ENCODE measurements at regions not wholly inside any gene's neighbourhood (a gene's known extent, or its start where the extent isn't known, plus 50 kb on each side); places are given as distances from the start of the nearest gene placed in this dataset.
"Not testable (repeated sequence)": the region's sequence is repeated elsewhere in the genome, so short reads cannot be mapped to it uniquely, and the experiment has no call there.

DNA sequence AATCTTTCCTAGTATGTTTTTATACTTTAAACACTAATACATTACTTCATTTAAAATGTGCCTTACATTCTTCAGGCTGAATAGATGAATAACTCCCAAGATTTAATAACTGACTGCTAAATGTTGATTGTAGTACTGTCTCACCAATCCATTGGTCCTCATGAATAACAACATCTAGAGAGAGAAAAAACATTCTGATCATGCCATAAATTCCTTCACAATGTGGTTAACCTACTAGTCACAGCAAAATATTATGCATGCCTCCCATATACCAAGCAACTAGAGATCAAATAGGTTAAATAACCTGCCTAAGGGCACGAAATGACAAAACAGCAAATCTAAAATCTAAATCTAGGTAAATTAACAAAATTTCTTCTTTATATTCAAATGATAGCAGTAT lies 66.2 kb downstream of the SYT15 start:
- H3K27me3 Mint-ChIP-seq (ENCODE audit: insufficient read depth): not testable (repeated sequence)
- no CpG with 5 or more reads among the region's 1 CpG for WGBS, 2 experiments (ENCODE audit: insufficient coverage in 1 of 2, insufficient read length in 1 of 2)

DNA sequence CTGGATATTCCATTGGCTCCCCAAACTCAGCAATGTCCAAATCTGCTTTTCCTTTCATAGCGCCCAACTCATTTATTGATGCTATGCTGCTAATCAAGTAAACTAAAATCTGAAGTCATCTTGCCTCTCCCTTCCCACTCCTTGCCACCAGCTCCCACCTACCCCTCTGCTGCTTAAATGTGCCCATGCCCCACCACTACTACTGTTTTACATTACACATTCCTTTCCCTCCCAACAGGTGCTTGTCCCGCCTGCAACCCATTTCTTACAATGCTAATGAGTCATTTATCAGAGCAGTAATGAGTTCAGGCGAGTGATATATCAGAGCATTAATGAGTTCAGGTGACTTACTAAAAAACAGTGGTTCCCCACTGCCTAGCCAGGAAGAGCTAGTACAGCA lies 67.2 kb downstream of the SYT15 start:
- H3K4me3 ChIP-seq (ENCODE audit: low read length); H3K27me3 Mint-ChIP-seq (ENCODE audit: insufficient read depth); H3K36me3 ChIP-seq (ENCODE audit: control insufficient read depth, insufficient read depth, low read length); H3K4me1 ChIP-seq (ENCODE audit: control insufficient read depth, insufficient read depth, low read length); DNase-seq; H3K27ac Mint-ChIP-seq; H3K9me3 Mint-ChIP-seq; H3K27me3 ChIP-seq (ENCODE audit: control insufficient read depth, insufficient read depth, low read length, poor library complexity, severe bottlenecking); H3K36me3 Mint-ChIP-seq (ENCODE audit: low read depth); H3K9ac ChIP-seq (ENCODE audit: extremely low read depth, low read length, poor library complexity, severe bottlenecking); H3K9me3 ChIP-seq (ENCODE audit: control insufficient read depth, low read length); H3K4me3 Mint-ChIP-seq; H3K27ac ChIP-seq (ENCODE audit: low read depth, low read length); H3K4me1 Mint-ChIP-seq: not testable (repeated sequence)
- 71% methylated on average over 2 of the region's 3 CpGs; no CpG with 5 or more reads in 1 of the 2 experiments for WGBS, 2 experiments (ENCODE audit: insufficient coverage in 1 of 2, insufficient read length in 1 of 2)

More for the DNA sequence above, 66.2 kb downstream of the SYT15 start:
- DNase-seq; H3K27ac ChIP-seq (ENCODE audit: low read depth, low read length); H3K9me3 Mint-ChIP-seq; H3K4me3 Mint-ChIP-seq; H3K4me1 Mint-ChIP-seq; H3K4me1 ChIP-seq (ENCODE audit: control insufficient read depth, insufficient read depth, low read length); H3K9me3 ChIP-seq (ENCODE audit: control insufficient read depth, low read length); H3K9ac ChIP-seq (ENCODE audit: extremely low read depth, low read length, poor library complexity, severe bottlenecking); H3K36me3 Mint-ChIP-seq (ENCODE audit: low read depth); H3K4me3 ChIP-seq (ENCODE audit: low read length); H3K36me3 ChIP-seq (ENCODE audit: control insufficient read depth, insufficient read depth, low read length); H3K27ac Mint-ChIP-seq; H3K27me3 ChIP-seq (ENCODE audit: control insufficient read depth, insufficient read depth, low read length, poor library complexity, severe bottlenecking): not testable (repeated sequence)

DNA sequence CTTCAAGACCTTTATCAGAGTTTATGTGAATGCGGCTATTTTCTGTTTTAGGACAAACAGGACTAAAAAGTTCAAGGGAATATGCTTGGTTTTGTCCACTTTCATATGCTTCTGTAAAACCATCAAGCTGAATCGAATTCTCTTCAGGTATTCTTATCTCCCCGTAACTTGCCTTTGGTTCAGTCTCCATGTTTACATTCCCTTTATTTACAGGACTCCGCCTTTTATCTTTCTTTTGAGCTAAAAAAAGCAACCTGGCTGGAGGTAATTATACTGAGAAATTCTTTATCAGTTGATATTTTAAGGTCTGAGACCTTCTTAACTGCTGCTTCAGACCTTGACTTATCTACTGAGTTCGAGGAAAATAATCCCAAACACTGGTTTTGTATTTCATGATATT lies 72.0 kb downstream of the SYT15 start:
- H3K9me3 ChIP-seq (ENCODE audit: control insufficient read depth, low read length); H3K4me3 Mint-ChIP-seq; H3K9me3 Mint-ChIP-seq; H3K27ac Mint-ChIP-seq; H3K4me3 ChIP-seq (ENCODE audit: low read length); H3K27me3 Mint-ChIP-seq (ENCODE audit: insufficient read depth); H3K27me3 ChIP-seq (ENCODE audit: control insufficient read depth, insufficient read depth, low read length, poor library complexity, severe bottlenecking); H3K27ac ChIP-seq (ENCODE audit: low read depth, low read length); H3K4me1 Mint-ChIP-seq; H3K36me3 Mint-ChIP-seq (ENCODE audit: low read depth); H3K9ac ChIP-seq (ENCODE audit: extremely low read depth, low read length, poor library complexity, severe bottlenecking); H3K4me1 ChIP-seq (ENCODE audit: control insufficient read depth, insufficient read depth, low read length); DNase-seq; H3K36me3 ChIP-seq (ENCODE audit: control insufficient read depth, insufficient read depth, low read length): not testable (repeated sequence)
- WGBS, 2 experiments (ENCODE audit: insufficient coverage in 1 of 2, insufficient read length in 1 of 2): no CpG with 5 or more reads among the region's 5 CpGs

DNA sequence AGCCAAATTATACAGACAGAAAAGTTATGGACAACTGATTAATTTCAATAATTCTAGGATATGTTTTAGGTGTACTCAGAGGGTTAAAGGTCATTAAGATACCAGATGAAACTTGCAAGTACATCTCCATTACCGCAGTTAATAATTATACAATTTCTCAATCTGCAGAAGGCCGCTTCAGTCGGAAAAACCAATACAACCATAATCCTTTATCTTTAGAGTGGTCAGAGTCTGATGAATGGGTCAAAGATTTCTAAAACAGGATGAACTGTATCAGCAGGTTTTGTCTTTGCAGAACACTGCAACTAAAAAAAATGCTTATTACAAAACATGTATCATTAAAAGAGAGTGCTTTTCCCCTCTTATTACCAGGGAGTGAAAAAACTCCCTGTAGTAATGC lies 78.5 kb downstream of the SYT15 start:
- not testable (repeated sequence) for H3K4me3 Mint-ChIP-seq; H3K27me3 ChIP-seq (ENCODE audit: control insufficient read depth, insufficient read depth, low read length, poor library complexity, severe bottlenecking); H3K36me3 Mint-ChIP-seq (ENCODE audit: low read depth); H3K9me3 Mint-ChIP-seq; H3K9ac ChIP-seq (ENCODE audit: extremely low read depth, low read length, poor library complexity, severe bottlenecking); H3K4me1 ChIP-seq (ENCODE audit: control insufficient read depth, insufficient read depth, low read length); H3K9me3 ChIP-seq (ENCODE audit: control insufficient read depth, low read length); H3K36me3 ChIP-seq (ENCODE audit: control insufficient read depth, insufficient read depth, low read length); H3K27ac Mint-ChIP-seq; H3K4me1 Mint-ChIP-seq; H3K27ac ChIP-seq (ENCODE audit: low read depth, low read length); H3K27me3 Mint-ChIP-seq (ENCODE audit: insufficient read depth); H3K4me3 ChIP-seq (ENCODE audit: low read length); DNase-seq
- WGBS, 2 experiments (ENCODE audit: insufficient coverage in 1 of 2, insufficient read length in 1 of 2): no CpG with 5 or more reads among the region's 3 CpGs

- 63% methylated on average over 1 of the region's 8 CpGs; no CpG with 5 or more reads in 1 of the 2 experiments for WGBS, 2 experiments (ENCODE audit: insufficient coverage in 1 of 2, insufficient read length in 1 of 2)
- not testable (repeated sequence) for H3K4me3 Mint-ChIP-seq
Observed at GRCh38 chr10:46660027-46660834, 81.3 kb downstream of the SYT15 start.

DNA sequence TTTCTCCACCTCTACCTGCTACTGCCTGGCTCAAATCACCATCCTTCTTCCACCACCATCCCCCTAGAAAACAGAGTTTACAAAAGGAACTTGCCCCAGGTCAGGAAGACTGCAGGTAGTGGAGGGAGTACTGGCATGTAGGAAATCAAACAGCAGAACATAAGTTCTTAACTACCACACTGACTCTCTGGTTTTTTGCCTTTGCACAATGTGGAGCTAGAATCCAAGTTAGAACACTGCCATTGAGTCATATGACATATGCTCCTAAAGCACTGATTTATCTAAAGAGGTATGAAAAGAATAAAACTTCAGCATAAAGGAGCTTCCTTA lies 81.9 kb downstream of the SYT15 start:
- not testable (repeated sequence) for H3K27me3 Mint-ChIP-seq (ENCODE audit: insufficient read depth); H3K36me3 ChIP-seq (ENCODE audit: control insufficient read depth, insufficient read depth, low read length); H3K9me3 Mint-ChIP-seq; H3K4me1 ChIP-seq (ENCODE audit: control insufficient read depth, insufficient read depth, low read length); H3K4me3 ChIP-seq (ENCODE audit: low read length); H3K36me3 Mint-ChIP-seq (ENCODE audit: low read depth); H3K9me3 ChIP-seq (ENCODE audit: control insufficient read depth, low read length); H3K4me1 Mint-ChIP-seq; H3K4me3 Mint-ChIP-seq; DNase-seq; H3K27ac ChIP-seq (ENCODE audit: low read depth, low read length); H3K27ac Mint-ChIP-seq; H3K27me3 ChIP-seq (ENCODE audit: control insufficient read depth, insufficient read depth, low read length, poor library complexity, severe bottlenecking); H3K9ac ChIP-seq (ENCODE audit: extremely low read depth, low read length, poor library complexity, severe bottlenecking)

More at GRCh38 chr10:46660027-46660834, 81.3 kb downstream of the SYT15 start:
- H3K36me3 ChIP-seq (ENCODE audit: control insufficient read depth, insufficient read depth, low read length); H3K27me3 ChIP-seq (ENCODE audit: control insufficient read depth, insufficient read depth, low read length, poor library complexity, severe bottlenecking); H3K27me3 Mint-ChIP-seq (ENCODE audit: insufficient read depth); H3K4me3 ChIP-seq (ENCODE audit: low read length); H3K9me3 ChIP-seq (ENCODE audit: control insufficient read depth, low read length); H3K9me3 Mint-ChIP-seq; H3K4me1 Mint-ChIP-seq; H3K27ac Mint-ChIP-seq; DNase-seq; H3K36me3 Mint-ChIP-seq (ENCODE audit: low read depth); H3K9ac ChIP-seq (ENCODE audit: extremely low read depth, low read length, poor library complexity, severe bottlenecking); H3K4me1 ChIP-seq (ENCODE audit: control insufficient read depth, insufficient read depth, low read length); H3K27ac ChIP-seq (ENCODE audit: low read depth, low read length): not testable (repeated sequence)

DNA sequence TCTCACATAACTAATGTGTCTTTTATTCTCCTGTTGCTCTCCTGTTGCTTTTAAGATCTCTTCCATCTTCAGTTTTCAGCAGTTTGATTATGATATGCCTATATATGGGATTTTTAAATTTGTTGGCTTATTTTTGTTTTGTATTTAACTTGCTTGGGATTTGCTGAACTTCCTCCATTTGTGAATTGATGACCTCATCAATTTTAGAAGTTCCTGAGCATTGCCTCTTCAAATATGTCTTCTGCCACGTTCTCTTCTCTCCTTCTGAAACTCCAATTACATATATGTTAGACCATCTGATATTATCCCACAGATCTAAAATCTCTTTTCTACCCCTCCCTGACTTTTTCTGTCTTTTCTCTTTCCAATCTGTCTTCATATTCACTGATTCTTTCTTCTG lies 86.6 kb downstream of the SYT15 start:
- H3K4me3 ChIP-seq (ENCODE audit: low read length); H3K4me1 ChIP-seq (ENCODE audit: control insufficient read depth, insufficient read depth, low read length); H3K27me3 Mint-ChIP-seq (ENCODE audit: insufficient read depth); H3K9me3 Mint-ChIP-seq; H3K27me3 ChIP-seq (ENCODE audit: control insufficient read depth, insufficient read depth, low read length, poor library complexity, severe bottlenecking); H3K4me1 Mint-ChIP-seq; H3K27ac Mint-ChIP-seq; H3K9me3 ChIP-seq (ENCODE audit: control insufficient read depth, low read length); H3K36me3 Mint-ChIP-seq (ENCODE audit: low read depth); H3K9ac ChIP-seq (ENCODE audit: extremely low read depth, low read length, poor library complexity, severe bottlenecking); H3K27ac ChIP-seq (ENCODE audit: low read depth, low read length); H3K4me3 Mint-ChIP-seq; DNase-seq; H3K36me3 ChIP-seq (ENCODE audit: control insufficient read depth, insufficient read depth, low read length): not testable (repeated sequence)
- WGBS, 2 experiments (ENCODE audit: insufficient coverage in 1 of 2, insufficient read length in 1 of 2): no CpG with 5 or more reads among the region's 1 CpG
